CD14-positive monocyte (primary cell): ENCODE measurements at regions not wholly inside any gene's neighbourhood (a gene's known extent, or its start where the extent isn't known, plus 50 kb on each side); places are given as distances from the start of the nearest gene placed in this dataset.

Source experiments
- DNase-seq, 3 donors: peaks; one replicate each; pipeline ENCODE4 v3.0.0-alpha.2; 2011 to 2022
- H2AFZ ChIP-seq: 2 replicates; pipeline ENCODE4 v1.6.0; 2012; ENCODE audit warnings: mild to moderate bottlenecking, low read depth, low read length, inconsistent platforms; ENCODE audit not compliant: insufficient read depth, poor library complexity, severe bottlenecking
- H3K27ac ChIP-seq, 2 donors: 1 replicate in 1 of 2; 2 replicates in 1 of 2; pipeline ENCODE4 v1.5.1; 2012 to 2013; ENCODE audit warnings: low read length in 2 of 2, control low read depth in 1 of 2, inconsistent platforms in 1 of 2, low read depth in 1 of 2, mild to moderate bottlenecking in 1 of 2
- H3K27me3 ChIP-seq, 2 donors: one replicate each; pipeline versions ENCODE4 v1.6.0 to v1.6.1; 2011 to 2013; ENCODE audit warnings: low read length in 2 of 2; ENCODE audit not compliant: control insufficient read depth in 2 of 2, insufficient read depth in 2 of 2
- H3K36me3 ChIP-seq, 2 donors: replicated peaks in 1 of 2; 1 replicate in 1 of 2; 2 replicates in 1 of 2; pipeline versions ENCODE4 v1.5.1 to v1.6.1; 2012 to 2013; ENCODE audit warnings: low read length in 2 of 2, control low read depth in 1 of 2, inconsistent platforms in 1 of 2, mild to moderate bottlenecking in 1 of 2; ENCODE audit not compliant: insufficient read depth in 2 of 2, control insufficient read depth in 1 of 2
- H3K4me1 ChIP-seq, 2 donors: 1 replicate in 1 of 2; 2 replicates in 1 of 2; pipeline versions ENCODE4 v1.5.1 to v1.6.1; 2012 to 2013; ENCODE audit warnings: low read length in 2 of 2, control low read depth in 1 of 2, inconsistent platforms in 1 of 2, mild to moderate bottlenecking in 1 of 2, moderate library complexity in 1 of 2; ENCODE audit not compliant: insufficient read depth in 2 of 2, control insufficient read depth in 1 of 2
- H3K4me2 ChIP-seq: replicated peaks from 2 replicates; pipeline ENCODE3; 2012; ENCODE audit warnings: low read length, moderate library complexity, mild to moderate bottlenecking; ENCODE audit not compliant: poor library complexity, severe bottlenecking; ENCODE audit errors: extremely low read depth
- H3K4me3 ChIP-seq, 3 experiments: fragments of 200-600 bp in 1 of 3; sonication (generic) in 1 of 3; replicated peaks in 1 of 3; 1 replicate in 2 of 3; 2 replicates in 1 of 3; pipeline ENCODE4 v1.5.1; 2011 to 2013; ENCODE audit warnings: low read length in 3 of 3, mild to moderate bottlenecking in 3 of 3, control low read depth in 2 of 3, low read depth in 2 of 3, inconsistent platforms in 1 of 3, moderate library complexity in 1 of 3
- H3K79me2 ChIP-seq: 2 replicates; pipeline ENCODE4 v1.6.0; 2012; ENCODE audit warnings: mild to moderate bottlenecking, control low read depth, inconsistent platforms, low read length, moderate library complexity; ENCODE audit not compliant: insufficient read depth
- H3K9ac ChIP-seq: 2 replicates; pipeline ENCODE4 v1.6.0; 2017; ENCODE audit warnings: low read length, mild to moderate bottlenecking; ENCODE audit not compliant: insufficient read depth, poor library complexity, severe bottlenecking
- H3K9me3 ChIP-seq, 2 donors: replicated peaks in 1 of 2; 1 replicate in 1 of 2; 2 replicates in 1 of 2; pipeline versions ENCODE4 v1.5.1 to v1.6.1; 2012 to 2013; ENCODE audit warnings: low read length in 2 of 2, control low read depth in 1 of 2; ENCODE audit not compliant: control insufficient read depth in 1 of 2, insufficient read depth in 1 of 2
- H4K20me1 ChIP-seq: 2 replicates; pipeline ENCODE4 v1.6.0; 2012; ENCODE audit warnings: mild to moderate bottlenecking, low read length, control low read depth, moderate library complexity; ENCODE audit not compliant: insufficient read depth
- H3K27ac Mint-ChIP-seq, 7 donors: one replicate each; pipeline ENCODE4 v1.8.0; 2020; ENCODE audit warnings: mild to moderate bottlenecking in 7 of 7, mixed read lengths in 7 of 7, moderate library complexity in 6 of 7, inconsistent platforms in 2 of 7
- H3K27me3 Mint-ChIP-seq, 3 donors: one replicate each; pipeline ENCODE4 v1.8.0; 2021 to 2022; ENCODE audit warnings: low read depth in 3 of 3, mild to moderate bottlenecking in 3 of 3, mixed read lengths in 3 of 3, moderate library complexity in 3 of 3, inconsistent platforms in 1 of 3
- H3K36me3 Mint-ChIP-seq, 2 donors: one replicate each; pipeline ENCODE4 v1.8.0; 2020; ENCODE audit warnings: mixed read lengths in 2 of 2, inconsistent platforms in 1 of 2, mild to moderate bottlenecking in 1 of 2
- H3K4me1 Mint-ChIP-seq: one replicate; pipeline ENCODE4 v1.8.0; 2020; ENCODE audit warnings: mild to moderate bottlenecking, mixed read lengths
- H3K4me3 Mint-ChIP-seq, 2 donors: one replicate each; pipeline ENCODE4 v1.8.0; 2020; ENCODE audit warnings: mild to moderate bottlenecking in 2 of 2, mixed read lengths in 2 of 2, moderate library complexity in 1 of 2
- H3K9me3 Mint-ChIP-seq, 7 donors: one replicate each; pipeline ENCODE4 v1.8.0; 2020 to 2022; ENCODE audit warnings: mixed read lengths in 7 of 7, mild to moderate bottlenecking in 6 of 7, moderate library complexity in 6 of 7, inconsistent platforms in 2 of 7
- CTCF ChIP-seq: fragments of 200-600 bp; IDR thresholded peaks from one replicate; pipeline ENCODE4 v1.8.0; 2022; ENCODE audit warnings: antibody characterized with exemption, mild to moderate bottlenecking
- WGBS: methylation state at CpG from one replicate; pipeline ENCODE4 v1.1.5; 2013; ENCODE audit warnings: missing lambda C conversion rate; ENCODE audit not compliant: insufficient coverage; 5-methylcytosine and 5-hydroxymethylcytosine counted together
- intact Hi-C, 2 donors: fragments of 100-400 bp; cut with micrococcal nuclease; formaldehyde crosslinking; loops; one replicate each; pipeline versions ENCODE4 v1.15.0 to v1.15.1; 2023

DNA sequence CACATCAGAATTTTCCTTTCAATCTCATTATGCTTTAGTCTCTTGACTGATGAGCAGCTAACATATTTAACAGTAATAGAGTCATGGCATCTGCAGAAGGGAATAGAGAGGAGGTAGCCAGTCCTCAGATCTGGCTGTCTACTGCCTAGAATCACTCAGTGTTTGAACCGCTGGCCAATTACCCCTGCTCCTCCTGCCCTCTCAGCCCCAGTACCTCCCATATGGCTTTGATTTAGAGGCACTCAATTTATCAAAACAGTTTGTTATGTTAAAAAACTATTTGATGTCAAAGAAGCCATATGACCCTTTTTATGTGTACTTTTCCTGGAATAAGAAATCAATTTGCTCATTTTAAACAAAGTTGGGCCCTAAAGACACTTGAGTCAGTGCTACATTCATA, 355.2 kb downstream of the CMPK2 start:
- peaks cover 0 to 3% (median 1%) of the 10 kb centered on the region in 3 donors for H3K27me3 Mint-ChIP-seq
- Histone ChIP-seq H3K27me3 (no peaks in the 10 kb centered on the region), H3K36me3 (no peaks in the 10 kb centered on the region), H3K79me2 (no peaks in the 10 kb centered on the region), H3K4me2 (no peak overlapping the region), H2AFZ (no peak overlapping the region), H3K4me3 (no peak overlapping the region), H3K9me3 (no peaks in the 10 kb centered on the region), H4K20me1 (no peaks in the 10 kb centered on the region), H3K9ac (no peak overlapping the region), H3K4me1 (no peaks in the 10 kb centered on the region), H3K27ac (no peak overlapping the region)
- intact Hi-C loops: no loop called here
- no peaks in the 10 kb centered on the region for H3K36me3 Mint-ChIP-seq
- peaks cover 0 to 3% (median 0%) of the 10 kb centered on the region in 7 donors for H3K9me3 Mint-ChIP-seq
- no peak for TF ChIP-seq CTCF
- no peak for DNase-seq
- no CpG with 5 or more reads among the region's 1 CpG for WGBS
- H3K4me3 Mint-ChIP-seq: no peak overlapping the region
- no peaks in the 10 kb centered on the region for H3K4me1 Mint-ChIP-seq
- no peak overlapping the region for H3K27ac Mint-ChIP-seq

- Histone ChIP-seq H4K20me1 (no peaks in the 10 kb centered on the region), H2AFZ (no peak overlapping the region), H3K4me1 (no peaks in the 10 kb centered on the region), H3K27ac (no peak overlapping the region), H3K4me2 (no peak overlapping the region), H3K27me3 (no peaks in the 10 kb centered on the region), H3K4me3 (no peak overlapping the region), H3K9me3 (no peaks in the 10 kb centered on the region), H3K9ac (no peak overlapping the region), H3K79me2 (no peaks in the 10 kb centered on the region), H3K36me3 (no peaks in the 10 kb centered on the region)
- peaks cover 0 to 2% (median 1%) of the 10 kb centered on the region in 3 donors for H3K27me3 Mint-ChIP-seq
- intact Hi-C loops: no loop called here
- no peaks in the 10 kb centered on the region for H3K9me3 Mint-ChIP-seq
- no peak for TF ChIP-seq CTCF
- H3K4me1 Mint-ChIP-seq: no peaks in the 10 kb centered on the region
- no peak overlapping the region for H3K4me3 Mint-ChIP-seq
- H3K27ac Mint-ChIP-seq: no peak overlapping the region
- WGBS: no CpG with 5 or more reads among the region's 2 CpGs
- no peaks in the 10 kb centered on the region for H3K36me3 Mint-ChIP-seq
- no peak for DNase-seq
Measured at GRCh38 chr2:6512589-6512988, 353.1 kb downstream of the CMPK2 start.
